ENCODE measurements at regions not wholly inside any gene's neighbourhood (a gene's known extent, or its start where the extent isn't known, plus 50 kb on each side); places are given as distances from the start of the nearest gene placed in this dataset.

GRCh38 chr6:139653111-139653510 is 278.7 kb upstream of the CITED2 start:
- no peak for DNase-seq

- no peak for DNase-seq
Measured at GRCh38 chr6:139650941-139651340, 276.5 kb upstream of the CITED2 start.

- DNase-seq, result no peak
Measured at GRCh38 chr6:139649732-139650131, 275.3 kb upstream of the CITED2 start.

- no peak for DNase-seq
Measured at GRCh38 chr6:139649128-139649527, 274.7 kb upstream of the CITED2 start.

- no peak for DNase-seq
Measured at GRCh38 chr6:139648430-139649000, 274.1 kb upstream of the CITED2 start.

GRCh38 chr6:139647841-139648240 is 273.4 kb upstream of the CITED2 start:
- no peak for DNase-seq

GRCh38 chr6:139647016-139647415 is 272.6 kb upstream of the CITED2 start:
- DNase-seq, result no peak

GRCh38 chr6:139644821-139645220 is 270.4 kb upstream of the CITED2 start:
- no peak for DNase-seq

- DNase-seq, result no peak
Measured at GRCh38 chr6:139643986-139644385, 269.5 kb upstream of the CITED2 start.

GRCh38 chr6:139642346-139642745 is 267.9 kb upstream of the CITED2 start:
- no peak for DNase-seq

GRCh38 chr6:139641376-139641775 is 266.9 kb upstream of the CITED2 start:
- no peak for DNase-seq

- no peak for DNase-seq
Measured at GRCh38 chr6:139640921-139641320, 266.5 kb upstream of the CITED2 start.

- no peak for DNase-seq
Measured at GRCh38 chr6:139640448-139640847, 266.0 kb upstream of the CITED2 start.

- DNase-seq, result no peak
Measured at GRCh38 chr6:139639507-139639906, 265.1 kb upstream of the CITED2 start.

GRCh38 chr6:139638179-139638941 is 263.9 kb upstream of the CITED2 start:
- DNase-seq, result no peak

GRCh38 chr6:139637766-139638165 is 263.3 kb upstream of the CITED2 start:
- no peak for DNase-seq

GRCh38 chr6:139636391-139636790 is 261.9 kb upstream of the CITED2 start:
- no peak for DNase-seq

GRCh38 chr6:139635401-139636130 is 261.1 kb upstream of the CITED2 start:
- no peak for DNase-seq

GRCh38 chr6:139632840-139633239 is 258.4 kb upstream of the CITED2 start:
- no peak for DNase-seq

- DNase-seq, result no peak
Measured at GRCh38 chr6:139628270-139628669, 253.8 kb upstream of the CITED2 start.

- DNase-seq, result no peak
Measured at GRCh38 chr6:139627091-139627490, 252.6 kb upstream of the CITED2 start.

- no peak for DNase-seq
Measured at GRCh38 chr6:139625998-139626975, 251.8 kb upstream of the CITED2 start.

Data from stimulated activated CD4-positive, alpha-beta T cell treated with anti-CD3 and anti-CD28 coated beads, Interleukin-15, amount 100 ng/mL, for 24 hours (primary cell).